ENCODE measurements at regions not wholly inside any gene's neighbourhood (a gene's known extent, or its start where the extent isn't known, plus 50 kb on each side); places are given as distances from the start of the nearest gene placed in this dataset.
"Not testable (repeated sequence)": the region's sequence is repeated elsewhere in the genome, so short reads cannot be mapped to it uniquely, and the experiment has no call there.

- no peak overlapping the region for H3K27ac ChIP-seq
- TF ChIP-seq, protein P1, sequence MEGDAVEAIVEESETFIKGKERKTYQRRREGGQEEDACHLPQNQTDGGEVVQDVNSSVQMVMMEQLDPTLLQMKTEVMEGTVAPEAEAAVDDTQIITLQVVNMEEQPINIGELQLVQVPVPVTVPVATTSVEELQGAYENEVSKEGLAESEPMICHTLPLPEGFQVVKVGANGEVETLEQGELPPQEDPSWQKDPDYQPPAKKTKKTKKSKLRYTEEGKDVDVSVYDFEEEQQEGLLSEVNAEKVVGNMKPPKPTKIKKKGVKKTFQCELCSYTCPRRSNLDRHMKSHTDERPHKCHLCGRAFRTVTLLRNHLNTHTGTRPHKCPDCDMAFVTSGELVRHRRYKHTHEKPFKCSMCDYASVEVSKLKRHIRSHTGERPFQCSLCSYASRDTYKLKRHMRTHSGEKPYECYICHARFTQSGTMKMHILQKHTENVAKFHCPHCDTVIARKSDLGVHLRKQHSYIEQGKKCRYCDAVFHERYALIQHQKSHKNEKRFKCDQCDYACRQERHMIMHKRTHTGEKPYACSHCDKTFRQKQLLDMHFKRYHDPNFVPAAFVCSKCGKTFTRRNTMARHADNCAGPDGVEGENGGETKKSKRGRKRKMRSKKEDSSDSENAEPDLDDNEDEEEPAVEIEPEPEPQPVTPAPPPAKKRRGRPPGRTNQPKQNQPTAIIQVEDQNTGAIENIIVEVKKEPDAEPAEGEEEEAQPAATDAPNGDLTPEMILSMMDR (IDR thresholded peaks at IDR 0.05): no peak
- TF ChIP-seq ZFX (IDR thresholded peaks at IDR 0.05; ENCODE audit: borderline replicate concordance): no peak
Observed at GRCh38 chr4:85018983-85019382, 52.5 kb upstream of the WDFY3 start.

- TF ChIP-seq, protein P1 (IDR thresholded peaks at IDR 0.05): no peak
- TF ChIP-seq ZFX (IDR thresholded peaks at IDR 0.05; ENCODE audit: borderline replicate concordance): no peak
- no peak overlapping the region for H3K27ac ChIP-seq
Observed at GRCh38 chr4:85019411-85019810, 52.9 kb upstream of the WDFY3 start.

- TF ChIP-seq, protein P1 (IDR thresholded peaks at IDR 0.05): no peak
- TF ChIP-seq ZFX (IDR thresholded peaks at IDR 0.05; ENCODE audit: borderline replicate concordance): no peak
- H3K27ac ChIP-seq: no peak overlapping the region
Observed at GRCh38 chr4:85024671-85025070, 58.2 kb upstream of the WDFY3 start.

GRCh38 chr4:85028910-85029309 is 62.4 kb upstream of the WDFY3 start:
- TF ChIP-seq, protein P1 (IDR thresholded peaks at IDR 0.05): no peak
- no peak for TF ChIP-seq ZFX (IDR thresholded peaks at IDR 0.05; ENCODE audit: borderline replicate concordance)
- H3K27ac ChIP-seq: no peak overlapping the region

DNA sequence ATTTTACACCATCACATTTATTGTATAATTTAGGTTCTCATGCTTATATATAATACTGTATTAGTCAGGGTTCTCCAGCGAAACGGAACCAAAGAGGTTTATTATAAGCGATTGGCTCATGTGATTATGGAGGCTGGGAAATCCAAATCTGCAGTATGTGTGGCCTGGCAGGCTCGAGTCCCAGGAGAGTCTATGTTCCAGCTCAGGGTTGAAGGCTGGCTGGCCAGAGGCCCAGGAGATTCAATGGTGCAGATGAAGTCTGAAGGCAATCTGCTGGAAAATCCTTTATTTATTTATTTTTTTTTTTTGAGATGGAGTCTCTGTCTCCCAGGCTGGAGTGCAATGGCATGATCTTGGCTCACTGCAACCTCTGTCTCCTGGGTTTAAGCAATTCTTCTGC is 63.0 kb upstream of the WDFY3 start:
- no peak overlapping the region for H3K27ac ChIP-seq
- TF ChIP-seq, protein P1 (IDR thresholded peaks at IDR 0.05): no peak
- no peak for TF ChIP-seq ZFX (IDR thresholded peaks at IDR 0.05; ENCODE audit: borderline replicate concordance)

- TF ChIP-seq ZFX (IDR thresholded peaks at IDR 0.05; ENCODE audit: borderline replicate concordance): no peak
- TF ChIP-seq, protein P1 (IDR thresholded peaks at IDR 0.05): no peak
Observed at GRCh38 chr4:85030156-85030555, 63.7 kb upstream of the WDFY3 start.

DNA sequence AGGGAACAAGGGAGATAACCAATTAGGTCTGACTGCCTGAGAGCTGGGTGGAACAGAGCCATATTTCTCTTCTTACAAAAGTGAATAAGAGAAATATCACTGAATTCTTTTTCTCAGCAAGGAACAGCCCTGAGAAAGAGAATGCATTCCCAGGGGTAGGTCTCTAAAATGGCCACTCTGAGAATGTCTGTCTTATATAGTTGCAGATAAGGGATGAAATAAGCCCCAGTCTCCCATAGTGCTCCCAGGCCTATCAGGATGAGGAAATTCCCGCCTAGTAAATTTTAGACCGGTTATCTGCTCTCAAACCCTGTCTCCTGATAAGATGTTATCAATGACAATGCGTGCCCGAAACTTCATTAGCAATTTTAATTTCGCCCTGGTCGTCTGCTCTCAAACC is 67.3 kb upstream of the WDFY3 start:
- H3K27ac ChIP-seq: not testable (repeated sequence)

More at GRCh38 chr4:85030156-85030555, 63.7 kb upstream of the WDFY3 start:
- no peak overlapping the region for H3K27ac ChIP-seq

- no peak overlapping the region for H3K27ac ChIP-seq
- TF ChIP-seq, protein P1 (IDR thresholded peaks at IDR 0.05): no peak
- no peak for TF ChIP-seq ZFX (IDR thresholded peaks at IDR 0.05; ENCODE audit: borderline replicate concordance)
Observed at GRCh38 chr4:85039526-85039925, 73.0 kb upstream of the WDFY3 start.

- H3K27ac ChIP-seq: peak overlapping the region; percentile 50
Observed at GRCh38 chr4:85043812-85044496, 77.5 kb upstream of the WDFY3 start.

Data from 22Rv1 (cell line).